Endodermal cell (in vitro differentiated cells): ENCODE measurements at regions not wholly inside any gene's neighbourhood (a gene's known extent, or its start where the extent isn't known, plus 50 kb on each side); places are given as distances from the start of the nearest gene placed in this dataset.
A peak's percentile ranks its signal among the peaks of the same experiment; 100 is the strongest.

Experiments
- DNase-seq: peaks from one replicate; pipeline ENCODE4 v3.0.0-alpha.2; 2017
- H3K27ac ChIP-seq: 2 replicates; pipeline ENCODE4 v1.5.1; 2013; ENCODE audit warnings: mild to moderate bottlenecking, low read depth, low read length, moderate library complexity
- H3K27me3 ChIP-seq: 2 replicates; pipeline ENCODE4 v1.6.1; 2013; ENCODE audit warnings: mild to moderate bottlenecking, low read length, moderate library complexity; ENCODE audit not compliant: insufficient read depth, control insufficient read depth, poor library complexity, severe bottlenecking
- H3K36me3 ChIP-seq: 2 replicates; pipeline ENCODE4 v1.7.0; 2013; ENCODE audit warnings: mild to moderate bottlenecking, low read length, moderate library complexity; ENCODE audit not compliant: control insufficient read depth, insufficient read depth
- H3K4me1 ChIP-seq: one replicate; pipeline ENCODE4 v1.7.0; 2013; ENCODE audit warnings: low read length; ENCODE audit not compliant: control insufficient read depth, insufficient read depth
- H3K4me3 ChIP-seq: 2 replicates; pipeline ENCODE4 v1.5.1; 2013; ENCODE audit warnings: mild to moderate bottlenecking, low read length, moderate library complexity
- H3K9ac ChIP-seq: 2 replicates; pipeline ENCODE4 v1.6.1; 2013; ENCODE audit warnings: mild to moderate bottlenecking, low read length, moderate library complexity; ENCODE audit not compliant: poor library complexity, severe bottlenecking; ENCODE audit errors: extremely low read depth
- H3K9me3 ChIP-seq: 2 replicates; pipeline ENCODE4 v1.6.1; 2013; ENCODE audit warnings: mild to moderate bottlenecking, low read length, moderate library complexity; ENCODE audit not compliant: control insufficient read depth
- H3K27ac Mint-ChIP-seq: 2 replicates; pipeline ENCODE4 v1.8.0; 2020; ENCODE audit warnings: mixed read lengths
- H3K27me3 Mint-ChIP-seq: 2 replicates; pipeline ENCODE4 v1.8.0; 2021; ENCODE audit warnings: mild to moderate bottlenecking, mixed read lengths; ENCODE audit not compliant: insufficient read depth
- H3K36me3 Mint-ChIP-seq: 2 replicates; pipeline ENCODE4 v1.8.0; 2020; ENCODE audit warnings: low read depth, mixed read lengths
- H3K4me1 Mint-ChIP-seq: 2 replicates; pipeline ENCODE4 v1.8.0; 2020; ENCODE audit warnings: mixed read lengths
- H3K4me3 Mint-ChIP-seq: 2 replicates; pipeline ENCODE4 v1.8.0; 2020; ENCODE audit warnings: mild to moderate bottlenecking, moderate library complexity, mixed read lengths
- H3K9me3 Mint-ChIP-seq: 2 replicates; pipeline ENCODE4 v1.8.0; 2020; ENCODE audit warnings: mild to moderate bottlenecking, mixed read lengths
- WGBS, 2 experiments: methylation state at CpG; one replicate each; pipeline versions ENCODE4 v1.1.5 to v1.1.7; 2013; ENCODE audit warnings: missing lambda C conversion rate in 2 of 2, mixed read lengths in 1 of 2; ENCODE audit not compliant: insufficient coverage in 1 of 2, insufficient read length in 1 of 2; 5-methylcytosine and 5-hydroxymethylcytosine counted together
- TF ChIP-seq, protein P1 (sequence below): fragments of 200-600 bp; sonication (generic); conservative IDR thresholded peaks from 2 replicates; pipeline ENCODE4 v1.5.0; 2021; ENCODE audit warnings: antibody characterized with exemption, mild to moderate bottlenecking

DNA sequence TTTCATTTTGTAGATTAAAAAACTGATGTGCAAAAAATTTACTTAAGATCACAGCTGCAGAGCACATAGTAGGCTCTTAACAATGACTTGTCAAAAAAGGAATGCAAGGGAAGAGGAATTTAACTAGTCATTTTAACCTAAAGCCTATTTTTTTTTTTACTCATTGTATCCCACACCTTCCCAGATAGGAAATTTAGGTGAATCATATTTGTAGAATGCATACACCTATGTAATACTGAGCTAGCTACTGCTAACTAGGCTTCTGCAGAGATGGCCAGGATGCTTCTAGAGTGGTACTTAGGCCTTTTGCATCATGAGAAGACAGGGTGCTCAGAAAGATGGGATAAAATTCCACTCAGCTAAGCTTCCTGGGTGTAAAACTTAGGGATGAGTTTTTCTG, 387.3 kb downstream of the AASDHPPT start:
- no peak for DNase-seq
- Mint-ChIP-seq H3K9me3 (no peaks in the 10 kb centered on the region), H3K36me3 (no peaks in the 10 kb centered on the region), H3K4me1 (peaks cover 86% of the 10 kb centered on the region), H3K27ac (no peak overlapping the region), H3K27me3 (no peaks in the 10 kb centered on the region), H3K4me3 (no peak overlapping the region)
- Histone ChIP-seq H3K27me3 (peaks cover 33% of the 10 kb centered on the region), H3K9me3 (no peaks in the 10 kb centered on the region), H3K4me1 (peaks cover 27% of the 10 kb centered on the region), H3K4me3 (no peak overlapping the region), H3K27ac (no peak overlapping the region), H3K9ac (no peak overlapping the region), H3K36me3 (no peaks in the 10 kb centered on the region)
- TF ChIP-seq, protein P1, sequence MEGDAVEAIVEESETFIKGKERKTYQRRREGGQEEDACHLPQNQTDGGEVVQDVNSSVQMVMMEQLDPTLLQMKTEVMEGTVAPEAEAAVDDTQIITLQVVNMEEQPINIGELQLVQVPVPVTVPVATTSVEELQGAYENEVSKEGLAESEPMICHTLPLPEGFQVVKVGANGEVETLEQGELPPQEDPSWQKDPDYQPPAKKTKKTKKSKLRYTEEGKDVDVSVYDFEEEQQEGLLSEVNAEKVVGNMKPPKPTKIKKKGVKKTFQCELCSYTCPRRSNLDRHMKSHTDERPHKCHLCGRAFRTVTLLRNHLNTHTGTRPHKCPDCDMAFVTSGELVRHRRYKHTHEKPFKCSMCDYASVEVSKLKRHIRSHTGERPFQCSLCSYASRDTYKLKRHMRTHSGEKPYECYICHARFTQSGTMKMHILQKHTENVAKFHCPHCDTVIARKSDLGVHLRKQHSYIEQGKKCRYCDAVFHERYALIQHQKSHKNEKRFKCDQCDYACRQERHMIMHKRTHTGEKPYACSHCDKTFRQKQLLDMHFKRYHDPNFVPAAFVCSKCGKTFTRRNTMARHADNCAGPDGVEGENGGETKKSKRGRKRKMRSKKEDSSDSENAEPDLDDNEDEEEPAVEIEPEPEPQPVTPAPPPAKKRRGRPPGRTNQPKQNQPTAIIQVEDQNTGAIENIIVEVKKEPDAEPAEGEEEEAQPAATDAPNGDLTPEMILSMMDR = no peak

DNA sequence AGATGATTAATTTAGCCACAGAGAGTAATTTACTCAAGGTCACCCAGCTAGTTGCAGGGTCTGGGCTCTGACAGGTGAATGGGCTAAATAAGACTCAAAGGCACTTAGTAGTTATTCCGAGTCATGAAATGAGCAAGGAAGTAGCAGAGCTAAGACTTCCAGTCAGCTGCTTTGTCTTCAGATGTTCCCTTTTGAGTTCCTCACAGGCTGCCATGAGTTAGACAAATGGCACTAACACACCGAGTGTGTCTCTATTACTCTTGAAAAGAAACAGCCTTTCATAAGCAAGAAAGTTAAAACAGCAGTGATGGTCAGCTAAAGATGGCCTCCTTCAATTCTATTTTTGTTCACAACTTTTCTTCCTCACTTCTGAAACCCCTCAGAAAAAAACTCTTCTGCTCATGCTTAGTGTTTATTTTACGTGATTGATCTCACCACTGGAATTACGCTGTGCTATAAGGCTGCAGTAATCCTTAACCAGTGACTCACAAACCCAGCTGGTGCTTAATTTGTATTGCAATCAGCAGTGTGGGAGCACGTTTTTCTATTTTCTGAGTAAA, 389.1 kb downstream of the AASDHPPT start:
- Mint-ChIP-seq H3K4me3 (no peak overlapping the region), H3K36me3 (no peaks in the 10 kb centered on the region), H3K4me1 (peaks cover 75% of the 10 kb centered on the region), H3K9me3 (no peaks in the 10 kb centered on the region), H3K27ac (no peak overlapping the region), H3K27me3 (peaks cover 5% of the 10 kb centered on the region)
- Histone ChIP-seq H3K4me3 (peak overlapping the region; percentile 9), H3K27ac (no peak overlapping the region), H3K36me3 (no peaks in the 10 kb centered on the region), H3K9me3 (no peaks in the 10 kb centered on the region), H3K4me1 (peaks cover 34% of the 10 kb centered on the region), H3K9ac (no peak overlapping the region), H3K27me3 (peaks cover 28% of the 10 kb centered on the region)
- no peak for DNase-seq
- 68 to 80% methylated on average over 4 to 5 of the region's 5 CpGs for WGBS, 2 experiments
- TF ChIP-seq, protein P1 = no peak

DNA sequence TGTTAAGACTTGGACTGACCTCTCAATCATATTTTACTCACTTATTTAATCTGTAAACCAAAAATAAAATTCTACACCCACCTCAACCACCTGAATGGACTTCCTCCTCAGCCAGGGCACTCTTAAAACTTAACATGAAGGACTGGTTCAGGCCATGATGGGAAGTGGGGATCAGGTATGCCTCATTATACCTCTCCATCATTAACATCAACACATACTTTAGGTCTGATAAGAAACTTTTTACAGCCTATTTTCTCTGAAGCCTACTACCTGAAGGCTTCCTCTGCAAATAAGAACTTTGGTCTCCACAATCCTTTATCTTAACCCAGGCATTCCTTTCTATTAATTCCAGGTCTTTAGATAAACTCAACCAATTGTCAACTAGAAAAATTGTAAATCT, 390.0 kb downstream of the AASDHPPT start:
- H3K9me3 ChIP-seq = no peaks in the 10 kb centered on the region
- H3K4me3 ChIP-seq = peak overlapping the region; percentile 9
- no peak overlapping the region for H3K27ac ChIP-seq
- Mint-ChIP-seq H3K4me3 (peak overlapping the region; percentile 18), H3K36me3 (no peaks in the 10 kb centered on the region), H3K27me3 (peaks cover 14% of the 10 kb centered on the region), H3K9me3 (no peaks in the 10 kb centered on the region), H3K4me1 (peaks cover 69% of the 10 kb centered on the region), H3K27ac (peak overlapping the region; percentile 57)
- no peaks in the 10 kb centered on the region for H3K36me3 ChIP-seq
- no peak for DNase-seq
- TF ChIP-seq, protein P1 = no peak
- no peak overlapping the region for H3K9ac ChIP-seq
- H3K4me1 ChIP-seq = peaks cover 30% of the 10 kb centered on the region
- peaks cover 32% of the 10 kb centered on the region for H3K27me3 ChIP-seq
